ENCODE measurements at regions not wholly inside any gene's neighbourhood (a gene's known extent, or its start where the extent isn't known, plus 50 kb on each side); places are given as distances from the start of the nearest gene placed in this dataset.

DNA sequence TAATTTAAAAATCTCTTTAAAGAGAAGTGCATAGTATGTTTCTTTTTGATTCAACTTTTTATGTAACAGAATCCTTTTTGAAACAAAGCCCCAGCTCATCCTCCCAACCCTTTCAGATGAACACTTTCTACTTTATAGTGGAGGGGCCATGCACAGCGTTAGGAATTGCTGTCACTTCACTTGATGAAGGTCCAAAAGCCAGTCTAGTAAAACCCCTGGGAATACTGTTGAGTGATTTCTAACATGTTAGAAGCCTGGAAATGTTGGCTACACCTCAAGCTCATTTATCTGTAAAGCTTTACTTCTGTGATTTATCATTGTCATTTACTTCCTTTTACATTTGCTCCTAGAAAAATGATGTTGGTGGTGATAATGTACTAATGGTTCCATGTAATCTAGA, 1608.9 kb upstream of the TENM3 start (continued):
- TF ChIP-seq, protein P1, sequence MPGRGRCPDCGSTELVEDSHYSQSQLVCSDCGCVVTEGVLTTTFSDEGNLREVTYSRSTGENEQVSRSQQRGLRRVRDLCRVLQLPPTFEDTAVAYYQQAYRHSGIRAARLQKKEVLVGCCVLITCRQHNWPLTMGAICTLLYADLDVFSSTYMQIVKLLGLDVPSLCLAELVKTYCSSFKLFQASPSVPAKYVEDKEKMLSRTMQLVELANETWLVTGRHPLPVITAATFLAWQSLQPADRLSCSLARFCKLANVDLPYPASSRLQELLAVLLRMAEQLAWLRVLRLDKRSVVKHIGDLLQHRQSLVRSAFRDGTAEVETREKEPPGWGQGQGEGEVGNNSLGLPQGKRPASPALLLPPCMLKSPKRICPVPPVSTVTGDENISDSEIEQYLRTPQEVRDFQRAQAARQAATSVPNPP (CRISPR knock-in tag; IDR thresholded peaks at IDR 0.05), result no peak

DNA sequence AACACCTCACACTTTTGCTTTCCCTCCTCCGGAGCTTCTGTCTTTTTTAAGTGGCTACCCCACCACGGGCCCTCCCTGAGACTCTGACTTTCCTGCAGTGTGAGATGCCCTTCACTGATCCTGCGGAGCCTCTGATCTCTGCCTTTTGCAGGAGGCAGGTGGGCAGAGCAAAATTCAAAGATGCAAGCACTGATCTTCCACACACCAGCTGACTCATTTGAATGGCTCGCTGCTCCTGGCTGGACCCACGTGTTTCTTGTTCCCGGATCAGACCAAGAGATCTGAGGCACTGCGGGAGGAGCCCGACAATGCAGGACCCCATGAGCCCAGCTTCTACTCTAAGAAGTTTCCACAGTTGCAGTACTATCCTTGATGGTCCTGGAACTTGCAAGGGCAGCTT, 1607.9 kb upstream of the TENM3 start:
- CTCF ChIA-PET (ENCODE audit: low intra/inter-chr PET ratio, low total read pairs), result no interaction called here
- Histone ChIP-seq H3K4me3 (replicated peaks in 1 of 3; ENCODE audit: insufficient read depth in 1 of 3, low read depth in 2 of 3, low read length in 3 of 3) (no peak overlapping the region), H3K27me3 (ENCODE audit: control insufficient read depth in 1 of 2, insufficient read depth in 2 of 2, low read length in 2 of 2) (no peaks in the 10 kb centered on the region), H3K9me3 (ENCODE audit: low read length) (no peaks in the 10 kb centered on the region), H3K4me2 (ENCODE audit: low read depth, low read length) (no peak overlapping the region), H3K36me3 (replicated peaks in 1 of 2; ENCODE audit: control insufficient read depth in 1 of 2, insufficient read depth in 2 of 2, low read length in 2 of 2) (no peaks in the 10 kb centered on the region), H3K79me2 (ENCODE audit: insufficient read depth, low read length) (no peaks in the 10 kb centered on the region), H4K20me1 (ENCODE audit: insufficient read depth, low read length) (no peaks in the 10 kb centered on the region), H3K9ac (ENCODE audit: insufficient read depth, low read depth, low read length) (no peak overlapping the region), H3K27ac (ENCODE audit: extremely low read length, insufficient read depth, low read length) (no peak overlapping the region), H3K4me1 (ENCODE audit: insufficient read depth, low read length) (no peaks in the 10 kb centered on the region), H2AFZ (ENCODE audit: low read length) (no peak overlapping the region)
- in situ Hi-C loops (cut with HindIII; ENCODE audit: extremely low pct_ligation_motif_present, low pct_unique_long_range_greater_than_20kb) (no loop called here), intact Hi-C loops (cut with micrococcal nuclease; ENCODE audit: unreplicated experiment) (no loop called here)
- DNase-seq (ENCODE audit: low spot score), result no peak
- no TSS peak for BruUV-seq (replicated peaks)
- ATAC-seq, result no peak
- FAIRE-seq, result no peak
- TF ChIP-seq ZNF138 (CRISPR knock-in tag; IDR thresholded peaks at IDR 0.05; ENCODE audit: low read depth) (no peak), ZSCAN21 (CRISPR knock-in tag; IDR thresholded peaks at IDR 0.05; ENCODE audit: borderline replicate concordance) (no peak)
- TF ChIP-seq, protein P2, sequence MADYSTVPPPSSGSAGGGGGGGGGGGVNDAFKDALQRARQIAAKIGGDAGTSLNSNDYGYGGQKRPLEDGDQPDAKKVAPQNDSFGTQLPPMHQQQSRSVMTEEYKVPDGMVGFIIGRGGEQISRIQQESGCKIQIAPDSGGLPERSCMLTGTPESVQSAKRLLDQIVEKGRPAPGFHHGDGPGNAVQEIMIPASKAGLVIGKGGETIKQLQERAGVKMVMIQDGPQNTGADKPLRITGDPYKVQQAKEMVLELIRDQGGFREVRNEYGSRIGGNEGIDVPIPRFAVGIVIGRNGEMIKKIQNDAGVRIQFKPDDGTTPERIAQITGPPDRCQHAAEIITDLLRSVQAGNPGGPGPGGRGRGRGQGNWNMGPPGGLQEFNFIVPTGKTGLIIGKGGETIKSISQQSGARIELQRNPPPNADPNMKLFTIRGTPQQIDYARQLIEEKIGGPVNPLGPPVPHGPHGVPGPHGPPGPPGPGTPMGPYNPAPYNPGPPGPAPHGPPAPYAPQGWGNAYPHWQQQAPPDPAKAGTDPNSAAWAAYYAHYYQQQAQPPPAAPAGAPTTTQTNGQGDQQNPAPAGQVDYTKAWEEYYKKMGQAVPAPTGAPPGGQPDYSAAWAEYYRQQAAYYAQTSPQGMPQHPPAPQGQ (CRISPR knock-in tag; IDR thresholded peaks at IDR 0.05; ENCODE audit: borderline replicate concordance), result no peak
- 0% methylated on average over 5 of the region's 8 CpGs for WGBS (ENCODE audit: low lambda C conversion rate)
- POLR2A ChIA-PET, result no interaction called here

All from HepG2 (cell line).